Endothelial cell of umbilical vein (primary cell): ENCODE measurements at regions not wholly inside any gene's neighbourhood (a gene's known extent, or its start where the extent isn't known, plus 50 kb on each side); places are given as distances from the start of the nearest gene placed in this dataset.

Experiments
- BruUV-seq: library from RNA; stranded (reverse); fragments of 400-500 nt; replicated peaks from 2 replicates; lab custom pipeline; 2021; lab: Mats Ljungman, UMichigan
- CTCF ChIA-PET: fragments of 300-600, 350-600 bp; sonication (Branson Sonifier 250); formaldehyde crosslinking; loops from one replicate; lab custom pipeline; 2021; ENCODE audit warnings: antibody characterized with exemption, inconsistent platforms; lab: Charles Lee
- POLR2A ChIA-PET: fragments of 300-600, 350-600 bp; sonication (Branson Sonifier 250); formaldehyde crosslinking; loops from one replicate; lab custom pipeline; 2021; ENCODE audit warnings: antibody characterized with exemption, inconsistent platforms; lab: Charles Lee
- DNase-seq: peaks from one replicate; pipeline ENCODE4 v3.0.0-alpha.2; 2011; ENCODE audit warnings: low read depth, low spot score
- FAIRE-seq: peaks from 2 replicates; lab custom pipeline; 2011; peaks lifted over from hg19 to GRCh38; lab: Jason Lieb, UNC
- H2AFZ ChIP-seq: 2 replicates; pipeline ENCODE4 v1.6.0; 2012; ENCODE audit warnings: low read depth, low read length, control low read depth, inconsistent platforms
- H3K27ac ChIP-seq: 2 replicates; pipeline ENCODE4 v1.5.1; 2011; ENCODE audit warnings: low read depth, mild to moderate bottlenecking, control low read depth, low read length, moderate library complexity; ENCODE audit not compliant: insufficient read depth
- H3K27me3 ChIP-seq, 2 experiments: 2 replicates each; pipeline versions ENCODE4 v1.6.0 to v1.6.1; 2011; ENCODE audit warnings: low read length in 2 of 2, mixed read lengths in 1 of 2; ENCODE audit not compliant: control insufficient read depth in 2 of 2, insufficient read depth in 2 of 2
- H3K36me3 ChIP-seq, 2 experiments: 2 replicates in 1 of 2; 3 replicates in 1 of 2; pipeline ENCODE4 v1.5.1; 2011; ENCODE audit warnings: low read length in 2 of 2, mild to moderate bottlenecking in 1 of 2, moderate library complexity in 1 of 2; ENCODE audit not compliant: control insufficient read depth in 2 of 2, insufficient read depth in 2 of 2; ENCODE audit errors: extremely low read depth in 1 of 2
- H3K4me1 ChIP-seq: 3 replicates; pipeline ENCODE4 v1.5.1; 2011; ENCODE audit warnings: mild to moderate bottlenecking, low read length; ENCODE audit not compliant: control insufficient read depth, insufficient read depth; ENCODE audit errors: extremely low read depth
- H3K4me2 ChIP-seq: 2 replicates; pipeline ENCODE4 v1.6.1; 2011; ENCODE audit warnings: low read length, control low read depth, mixed read lengths; ENCODE audit not compliant: insufficient read depth
- H3K4me3 ChIP-seq, 3 experiments: fragments of 200-600 bp in 1 of 3; sonication (generic), shearing (Covaris generic) in 1 of 3; replicated peaks in 1 of 3; 2 replicates each; pipeline ENCODE4 v1.5.1; 2011 to 2016; ENCODE audit warnings: control low read depth in 3 of 3, low read length in 3 of 3, mild to moderate bottlenecking in 2 of 3, inconsistent platforms in 1 of 3, low read depth in 1 of 3, moderate library complexity in 1 of 3; ENCODE audit not compliant: insufficient read depth in 1 of 3
- H3K79me2 ChIP-seq: 2 replicates; pipeline ENCODE4 v1.6.0; 2012; ENCODE audit warnings: low read length, inconsistent platforms; ENCODE audit not compliant: control insufficient read depth, insufficient read depth
- H3K9ac ChIP-seq: replicated peaks from 2 replicates; pipeline ENCODE3; 2011; ENCODE audit warnings: low read length, control low read depth; ENCODE audit not compliant: insufficient read depth; ENCODE audit errors: extremely low read depth
- H3K9me1 ChIP-seq: replicated peaks from 3 replicates; pipeline ENCODE4 v1.6.0; 2011; ENCODE audit warnings: mild to moderate bottlenecking, low read length; ENCODE audit not compliant: control insufficient read depth, insufficient read depth; ENCODE audit errors: extremely low read depth
- H3K9me3 ChIP-seq: replicated peaks from 2 replicates; pipeline ENCODE4 v1.5.1; 2012; ENCODE audit warnings: low read length, inconsistent platforms; ENCODE audit not compliant: control insufficient read depth, insufficient read depth
- H4K20me1 ChIP-seq: replicated peaks from 2 replicates; pipeline ENCODE3; 2011; ENCODE audit warnings: mild to moderate bottlenecking, low read length; ENCODE audit not compliant: control insufficient read depth, insufficient read depth; ENCODE audit errors: extremely low read depth
- EZH2 ChIP-seq: IDR thresholded peaks from 2 replicates; pipeline ENCODE4 v1.6.1; 2012; ENCODE audit warnings: borderline replicate concordance, low read depth, mild to moderate bottlenecking, moderate library complexity, low read length, inconsistent platforms; ENCODE audit not compliant: severe bottlenecking
- FOS ChIP-seq: IDR thresholded peaks from 2 replicates; pipeline ENCODE4 v1.6.1; 2011; ENCODE audit warnings: mild to moderate bottlenecking, low read length, moderate library complexity, borderline replicate concordance; ENCODE audit not compliant: insufficient read depth
- GATA2 ChIP-seq: IDR thresholded peaks from 2 replicates; pipeline ENCODE4 v1.7.0; 2011; ENCODE audit warnings: low read depth, mild to moderate bottlenecking, moderate library complexity, mixed read lengths, low read length; ENCODE audit not compliant: insufficient read length, insufficient read depth
- JUN ChIP-seq: IDR thresholded peaks from 2 replicates; pipeline ENCODE4 v1.6.1; 2011; ENCODE audit warnings: borderline replicate concordance, low read depth; ENCODE audit not compliant: insufficient read length, insufficient read depth
- MYC ChIP-seq: IDR thresholded peaks from one replicate; pipeline ENCODE4 v1.6.1; 2011; ENCODE audit warnings: mild to moderate bottlenecking, low read depth, low read length
- POLR2A ChIP-seq: IDR thresholded peaks from 2 replicates; pipeline ENCODE4 v1.6.1; 2012; ENCODE audit warnings: low read depth, mild to moderate bottlenecking, control low read depth, low read length
- POLR2AphosphoS5 ChIP-seq: IDR thresholded peaks from 2 replicates; pipeline ENCODE4 v1.6.1; 2012; ENCODE audit warnings: low read depth, mild to moderate bottlenecking, control low read depth, low read length, moderate library complexity; ENCODE audit not compliant: insufficient read depth
- dilution Hi-C: fragments of 300-500 bp; cut with MboI; formaldehyde crosslinking; loops from one replicate; pipeline ENCODE4 v1.15.0; 2019; ENCODE audit warnings: low sequenced_read_pairs; ENCODE audit not compliant: extremely low pct_ligation_motif_present
- intact Hi-C: fragments of 100-400 bp; cut with micrococcal nuclease; formaldehyde crosslinking; loops from one replicate; pipeline ENCODE4 v1.10.0; 2022
- TF ChIP-seq, protein P1 (sequence below), 2 donors: IDR thresholded peaks; 1 replicate in 1 of 2; 2 replicates in 1 of 2; pipeline ENCODE4 v1.5.1; 2011; ENCODE audit warnings: low read length in 2 of 2, mild to moderate bottlenecking in 2 of 2, moderate library complexity in 2 of 2, control low read depth in 1 of 2, inconsistent platforms in 1 of 2, low read depth in 1 of 2; ENCODE audit not compliant: insufficient read depth in 1 of 2; ENCODE audit errors: extremely low read depth in 1 of 2
- TF ChIP-seq, protein P2 (sequence below): IDR thresholded peaks from 2 replicates; pipeline ENCODE4 v1.6.1; 2011; ENCODE audit not compliant: insufficient read depth, insufficient read length

DNA sequence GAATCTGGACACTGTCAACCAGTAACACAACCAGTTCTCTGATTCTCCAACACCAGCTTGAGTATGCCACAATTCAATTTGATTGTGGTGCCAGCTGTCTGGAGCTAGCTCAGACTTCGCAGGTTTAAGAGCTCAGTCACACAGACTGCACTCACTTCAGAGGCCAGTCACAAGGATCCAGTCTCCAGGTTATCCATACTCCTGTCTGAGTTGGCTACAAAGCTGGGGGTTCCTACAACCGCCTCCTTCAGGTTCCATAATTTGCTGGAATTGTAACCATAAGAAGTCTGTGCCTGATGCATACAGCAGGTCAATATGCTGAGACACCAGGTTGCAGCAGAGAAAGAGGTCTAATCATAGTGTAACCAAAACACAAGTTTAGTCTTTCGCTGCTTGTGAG, 70.5 kb upstream of the CPSF6 start:
- dilution Hi-C loops, result no loop called here
- Histone ChIP-seq H2AFZ (no peak overlapping the region), H3K27me3 (peaks cover 2 to 8% of the 10 kb centered on the region in 2 experiments), H3K9me1 (no peaks in the 10 kb centered on the region), H3K79me2 (no peaks in the 10 kb centered on the region), H3K36me3 (no peaks in the 10 kb centered on the region), H3K9ac (no peak overlapping the region), H3K27ac (no peak overlapping the region), H3K4me3 (no peak overlapping the region), H3K9me3 (no peaks in the 10 kb centered on the region), H4K20me1 (no peaks in the 10 kb centered on the region), H3K4me2 (no peak overlapping the region), H3K4me1 (no peaks in the 10 kb centered on the region)
- POLR2A ChIA-PET, result interaction anchor here (0.8 kb wide), 1 partner anchor 71 kb away, joined by 4 read pairs; no protein-coding TSS in a partner anchor
- no peak for TF ChIP-seq POLR2A
- intact Hi-C loops, result no loop called here
- no TSS peak for BruUV-seq
- CTCF ChIA-PET, result interaction anchor here (1.9 to 2.8 kb wide), 2 partner anchors 12 to 14 kb away, joined by 7 to 11 read pairs; no protein-coding TSS in a partner anchor
- FAIRE-seq, result no peak
- no peak for DNase-seq

DNA sequence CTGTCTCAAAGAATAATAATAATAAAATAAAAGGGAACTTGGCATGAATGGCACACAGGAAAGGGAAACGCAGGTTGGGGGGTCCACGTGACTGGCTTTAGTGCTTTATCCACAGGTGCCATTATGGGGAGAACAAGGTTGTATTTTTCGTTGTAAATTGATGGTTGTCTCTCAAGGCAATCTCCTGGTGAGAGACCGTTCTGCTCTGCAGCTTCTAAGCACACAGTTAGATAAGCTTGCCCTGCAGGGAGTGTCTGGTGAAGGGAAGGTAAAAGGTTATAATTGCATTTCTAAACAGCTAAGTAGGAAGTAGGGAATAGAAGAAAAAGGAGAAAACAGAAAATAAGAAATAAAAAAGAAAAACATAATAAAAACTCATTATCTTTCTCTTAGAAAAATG, 69.1 kb upstream of the CPSF6 start:
- intact Hi-C loops, result no loop called here

More for the DNA sequence above, 69.1 kb upstream of the CPSF6 start:
- ChIA-PET CTCF (interaction anchor here (1.2 kb wide), 1 partner anchor 13 kb away, joined by 5 read pairs; no protein-coding TSS in a partner anchor), POLR2A (no interaction called here)
- FAIRE-seq (no peak), DNase-seq (no peak)
- TF ChIP-seq FOS (no peak), GATA2 (no peak), POLR2AphosphoS5 (no peak), EZH2 (no peak), POLR2A (no peak), JUN (no peak), MYC (no peak)
- TF ChIP-seq, protein P1, sequence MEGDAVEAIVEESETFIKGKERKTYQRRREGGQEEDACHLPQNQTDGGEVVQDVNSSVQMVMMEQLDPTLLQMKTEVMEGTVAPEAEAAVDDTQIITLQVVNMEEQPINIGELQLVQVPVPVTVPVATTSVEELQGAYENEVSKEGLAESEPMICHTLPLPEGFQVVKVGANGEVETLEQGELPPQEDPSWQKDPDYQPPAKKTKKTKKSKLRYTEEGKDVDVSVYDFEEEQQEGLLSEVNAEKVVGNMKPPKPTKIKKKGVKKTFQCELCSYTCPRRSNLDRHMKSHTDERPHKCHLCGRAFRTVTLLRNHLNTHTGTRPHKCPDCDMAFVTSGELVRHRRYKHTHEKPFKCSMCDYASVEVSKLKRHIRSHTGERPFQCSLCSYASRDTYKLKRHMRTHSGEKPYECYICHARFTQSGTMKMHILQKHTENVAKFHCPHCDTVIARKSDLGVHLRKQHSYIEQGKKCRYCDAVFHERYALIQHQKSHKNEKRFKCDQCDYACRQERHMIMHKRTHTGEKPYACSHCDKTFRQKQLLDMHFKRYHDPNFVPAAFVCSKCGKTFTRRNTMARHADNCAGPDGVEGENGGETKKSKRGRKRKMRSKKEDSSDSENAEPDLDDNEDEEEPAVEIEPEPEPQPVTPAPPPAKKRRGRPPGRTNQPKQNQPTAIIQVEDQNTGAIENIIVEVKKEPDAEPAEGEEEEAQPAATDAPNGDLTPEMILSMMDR (IDR thresholded peaks at IDR 0.05; ENCODE audit: extremely low read depth in 1 of 2, insufficient read depth in 1 of 2, low read depth in 1 of 2, low read length in 2 of 2), result no peak
- TF ChIP-seq, protein P2, sequence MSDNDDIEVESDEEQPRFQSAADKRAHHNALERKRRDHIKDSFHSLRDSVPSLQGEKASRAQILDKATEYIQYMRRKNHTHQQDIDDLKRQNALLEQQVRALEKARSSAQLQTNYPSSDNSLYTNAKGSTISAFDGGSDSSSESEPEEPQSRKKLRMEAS, result no peak
- Histone ChIP-seq H2AFZ (no peak overlapping the region), H3K9ac (no peak overlapping the region), H3K79me2 (no peaks in the 10 kb centered on the region), H3K27ac (no peak overlapping the region), H3K9me3 (no peaks in the 10 kb centered on the region), H3K36me3 (no peaks in the 10 kb centered on the region), H3K4me3 (no peak overlapping the region), H3K9me1 (no peaks in the 10 kb centered on the region), H3K4me1 (no peaks in the 10 kb centered on the region), H3K4me2 (no peak overlapping the region), H4K20me1 (no peaks in the 10 kb centered on the region), H3K27me3 (peaks cover 2 to 8% of the 10 kb centered on the region in 2 experiments)
- dilution Hi-C loops, result no loop called here
- no TSS peak for BruUV-seq
